Esophagus muscularis mucosa (tissue), 4 donors: ENCODE measurements at regions not wholly inside any gene's neighbourhood (a gene's known extent, or its start where the extent isn't known, plus 50 kb on each side); places are given as distances from the start of the nearest gene placed in this dataset.
"Not testable (repeated sequence)": the region's sequence is repeated elsewhere in the genome, so short reads cannot be mapped to it uniquely, and the experiment has no call there.

Experiments
- DNase-seq: peaks from one replicate; pipeline ENCODE4 v3.0.0-alpha.2; 2017; ENCODE audit errors: extremely low spot score
- H3K27ac ChIP-seq, 4 donors: fragments of 200-600 bp; sonication (generic); replicated peaks in 1 of 4; 1 replicate in 3 of 4; 2 replicates in 1 of 4; pipeline ENCODE4 v1.5.1; 2016 to 2019; ENCODE audit warnings: mild to moderate bottlenecking in 1 of 4
- H3K27me3 ChIP-seq, 4 donors: fragments of 200-600 bp; sonication (generic); one replicate each; pipeline versions ENCODE4 v1.5.1 to v1.6.0; 2016 to 2019
- H3K36me3 ChIP-seq, 4 donors: fragments of 200-600 bp; sonication (generic); one replicate each; pipeline ENCODE4 v1.5.1; 2016 to 2019
- H3K4me1 ChIP-seq, 4 donors: fragments of 200-600 bp; sonication (generic); one replicate each; pipeline ENCODE4 v1.5.1; 2016 to 2019
- H3K4me3 ChIP-seq, 4 donors: fragments of 200-600 bp; sonication (generic); 1 replicate in 2 of 4; 2 replicates in 2 of 4; pipeline ENCODE4 v1.5.1; 2016 to 2019; ENCODE audit warnings: mild to moderate bottlenecking in 4 of 4, moderate library complexity in 1 of 4
- H3K9me3 ChIP-seq, 4 donors: fragments of 200-600 bp; sonication (generic); 1 replicate in 3 of 4; 2 replicates in 1 of 4; pipeline ENCODE4 v1.5.1; 2016 to 2019
- CTCF ChIP-seq, 3 experiments: fragments of 200-600 bp in 2 of 3; fragments of 450-650 bp in 1 of 3; sonication (generic) in 2 of 3; IDR thresholded peaks; one replicate each; pipeline ENCODE4 v1.5.1; 2017 to 2019; ENCODE audit warnings: antibody characterized with exemption in 3 of 3, mild to moderate bottlenecking in 2 of 3, moderate library complexity in 1 of 3
- EP300 ChIP-seq: sonication (generic); formaldehyde crosslinking; IDR thresholded peaks from one replicate; pipeline ENCODE4 v1.6.1; 2017; ENCODE audit warnings: antibody characterized with exemption
- POLR2A ChIP-seq: fragments of 450-650 bp; IDR thresholded peaks from one replicate; pipeline ENCODE4 v1.6.1; 2017; ENCODE audit warnings: antibody characterized with exemption, moderate library complexity, mild to moderate bottlenecking, low read depth
- POLR2AphosphoS5 ChIP-seq, 2 donors: sonication (generic); formaldehyde crosslinking; IDR thresholded peaks; one replicate each; pipeline ENCODE4 v1.6.1; 2017; ENCODE audit warnings: antibody characterized with exemption in 2 of 2
- WGBS: methylation state at CpG from one replicate; pipeline ENCODE4 v1.1.5; 2018; 5-methylcytosine and 5-hydroxymethylcytosine counted together
- intact Hi-C: fragments of 100-400 bp; cut with DNase I; formaldehyde crosslinking; loops from one replicate; pipeline ENCODE4 v1.15.1; 2023

GRCh38 chr15:66886241-66886675 is 179.1 kb upstream of the SMAD3 start:
- Histone ChIP-seq H3K27ac (no peak overlapping the region), H3K4me3 (no peak overlapping the region), H3K27me3 (no peaks in the 10 kb centered on the region), H3K9me3 (no peaks in the 10 kb centered on the region), H3K4me1 (peaks cover 30 to 42% (median 40%) of the 10 kb centered on the region in 4 donors), H3K36me3 (no peaks in the 10 kb centered on the region)
- DNase-seq = peak; percentile 57
- 82% methylated on average over 9 of the region's 9 CpGs for WGBS
- intact Hi-C loops = no loop called here
- no peak for TF ChIP-seq CTCF (IDR thresholded peaks at IDR 0.05)
- no peak for TF ChIP-seq POLR2A
- TF ChIP-seq POLR2AphosphoS5 (IDR thresholded peaks at IDR 0.05) = no peak
- TF ChIP-seq EP300 = no peak

- Histone ChIP-seq H3K4me1 (peaks cover 25 to 37% (median 35%) of the 10 kb centered on the region in 4 donors), H3K4me3 (no peak overlapping the region), H3K9me3 (no peaks in the 10 kb centered on the region), H3K36me3 (no peaks in the 10 kb centered on the region), H3K27ac (peak overlapping the region in 1 of 4 donors; percentile 3), H3K27me3 (no peaks in the 10 kb centered on the region)
- peak; percentile 60 for DNase-seq
- intact Hi-C loops = no loop called here
- WGBS = 92% methylated on average over 7 of the region's 7 CpGs
- no peak for TF ChIP-seq EP300
- no peak for TF ChIP-seq CTCF (IDR thresholded peaks at IDR 0.05)
Observed at GRCh38 chr15:66886686-66887273, 178.6 kb upstream of the SMAD3 start.

GRCh38 chr15:66889298-66889697 is 176.1 kb upstream of the SMAD3 start:
- H3K9me3 ChIP-seq, H3K4me3 ChIP-seq, intact Hi-C loops, H3K27ac ChIP-seq, H3K27me3 ChIP-seq, DNase-seq, H3K36me3 ChIP-seq: not testable (repeated sequence)
- H3K4me1 ChIP-seq = peaks cover 7 to 12% (median 11%) of the 10 kb centered on the region in 4 donors

DNA sequence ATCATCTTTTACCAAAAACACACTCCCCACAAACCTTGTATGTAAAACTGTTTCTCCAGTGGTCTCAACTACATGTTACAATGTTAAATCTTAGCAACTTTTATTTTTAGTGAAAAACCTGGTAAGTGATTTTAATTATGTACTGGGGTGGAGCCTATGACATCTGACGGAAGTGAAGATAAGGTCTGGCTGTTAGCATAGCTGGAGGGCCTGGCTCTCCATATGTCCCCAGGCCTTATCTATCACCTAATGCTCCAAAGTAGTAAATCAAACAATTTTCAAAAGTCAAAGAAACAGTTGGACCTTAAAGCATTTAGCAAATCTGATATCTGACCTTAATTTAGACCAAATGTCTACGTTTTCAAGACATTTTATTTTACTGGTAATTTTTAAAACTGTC is 173.6 kb upstream of the SMAD3 start:
- Histone ChIP-seq H3K36me3 (no peaks in the 10 kb centered on the region), H3K4me3 (no peak overlapping the region), H3K4me1 (peaks cover 0 to 4% (median 2%) of the 10 kb centered on the region in 4 donors), H3K9me3 (no peaks in the 10 kb centered on the region), H3K27me3 (no peaks in the 10 kb centered on the region), H3K27ac (no peak overlapping the region)
- intact Hi-C loops = no loop called here
- WGBS = 59% methylated on average over 2 of the region's 2 CpGs
- TF ChIP-seq EP300 = no peak
- peak; percentile 19 for DNase-seq

DNA sequence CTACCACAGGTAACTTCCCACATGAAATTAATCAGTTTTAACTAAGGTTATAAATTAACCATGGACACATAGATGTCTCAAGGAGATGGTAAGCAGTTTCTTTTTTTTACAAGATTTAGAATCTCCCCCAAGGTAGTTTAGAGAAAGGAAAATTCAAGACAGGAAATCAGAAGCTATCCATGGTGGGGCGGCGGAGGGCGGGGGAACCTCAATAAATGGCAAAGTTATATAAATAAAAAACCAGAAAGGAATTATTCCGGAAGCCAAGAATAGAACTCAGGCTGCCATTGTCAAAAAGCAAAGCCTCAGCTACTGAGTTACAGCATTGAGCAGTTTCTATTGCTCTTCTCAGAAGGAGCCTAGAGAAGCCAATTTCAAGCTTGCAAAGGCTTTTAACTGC is 172.1 kb upstream of the SMAD3 start:
- Histone ChIP-seq H3K27me3 (no peaks in the 10 kb centered on the region), H3K4me3 (no peak overlapping the region), H3K9me3 (no peaks in the 10 kb centered on the region), H3K36me3 (no peaks in the 10 kb centered on the region), H3K4me1 (peaks cover 0 to 16% (median 2%) of the 10 kb centered on the region in 4 donors), H3K27ac (no peak overlapping the region)
- intact Hi-C loops = no loop called here
- 84% methylated on average over 4 of the region's 4 CpGs for WGBS
- peak; percentile 34 for DNase-seq
- TF ChIP-seq CTCF (IDR thresholded peaks at IDR 0.05) (no peak), POLR2AphosphoS5 (IDR thresholded peaks at IDR 0.05) (no peak), EP300 (no peak), POLR2A (no peak)

DNA sequence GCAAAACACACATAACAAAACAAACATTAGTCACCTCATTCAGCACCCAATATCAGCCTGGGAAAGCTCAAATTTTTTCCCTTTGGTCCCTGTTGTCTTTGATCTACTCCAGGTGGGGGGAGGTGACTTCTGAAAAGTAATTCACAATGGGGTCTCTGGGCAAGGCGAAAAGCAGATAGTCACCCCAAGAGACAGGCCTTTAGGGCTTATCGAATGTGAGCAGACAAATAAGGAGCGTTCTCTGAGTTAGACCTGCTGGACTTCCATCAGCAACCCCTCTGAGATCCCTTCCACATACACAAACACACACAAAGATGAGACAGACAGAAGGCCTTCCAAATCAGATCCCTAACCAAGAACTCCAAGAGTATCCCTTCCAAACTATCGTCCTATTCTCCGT is 171.0 kb upstream of the SMAD3 start:
- peaks cover 0 to 16% (median 2%) of the 10 kb centered on the region in 4 donors for H3K4me1 ChIP-seq
- H3K4me3 ChIP-seq = no peak overlapping the region
- WGBS = 98% methylated on average over 5 of the region's 5 CpGs
- peak; percentile 53 for DNase-seq
- H3K9me3 ChIP-seq = no peaks in the 10 kb centered on the region
- H3K36me3 ChIP-seq = no peaks in the 10 kb centered on the region
- H3K27ac ChIP-seq = no peak overlapping the region
- no peaks in the 10 kb centered on the region for H3K27me3 ChIP-seq
- TF ChIP-seq POLR2AphosphoS5 (IDR thresholded peaks at IDR 0.05) (no peak), EP300 (no peak), POLR2A (no peak), CTCF (IDR thresholded peaks at IDR 0.05) (no peak)
- intact Hi-C loops = no loop called here
